ENCODE measurements at regions not wholly inside any gene's neighbourhood (a gene's known extent, or its start where the extent isn't known, plus 50 kb on each side); places are given as distances from the start of the nearest gene placed in this dataset.
"Not testable (repeated sequence)": the region's sequence is repeated elsewhere in the genome, so short reads cannot be mapped to it uniquely, and the experiment has no call there.

GRCh38 chr3:95539950-95540483, 1274.4 kb upstream of the EPHA6 start:
- no peak for DNase-seq

- no peak for DNase-seq
These were observed 1248.9 kb upstream of the EPHA6 start for GRCh38 chr3:95565502-95565901.

GRCh38 chr3:95567346-95567745, 1247.0 kb upstream of the EPHA6 start:
- DNase-seq: no peak

- DNase-seq: no peak
These were observed 1227.6 kb upstream of the EPHA6 start for GRCh38 chr3:95586754-95587153.

GRCh38 chr3:95587641-95588040, 1226.8 kb upstream of the EPHA6 start:
- not testable (repeated sequence) for DNase-seq

GRCh38 chr3:95588473-95588872, 1225.9 kb upstream of the EPHA6 start:
- DNase-seq: no peak

GRCh38 chr3:95595416-95596075, 1218.8 kb upstream of the EPHA6 start:
- DNase-seq: no peak

GRCh38 chr3:95607926-95608325, 1206.5 kb upstream of the EPHA6 start:
- DNase-seq: no peak

- DNase-seq: no peak
These were observed 1205.0 kb upstream of the EPHA6 start for GRCh38 chr3:95609411-95609810.

- DNase-seq: no peak
These were observed 1201.8 kb upstream of the EPHA6 start for GRCh38 chr3:95612611-95613010.

- no peak for DNase-seq
These were observed 1200.4 kb upstream of the EPHA6 start for GRCh38 chr3:95613993-95614392.

- no peak for DNase-seq
These were observed 1198.6 kb upstream of the EPHA6 start for GRCh38 chr3:95615592-95616310.

GRCh38 chr3:95626107-95626506, 1188.3 kb upstream of the EPHA6 start:
- no peak for DNase-seq

- DNase-seq: no peak
These were observed 1187.1 kb upstream of the EPHA6 start for GRCh38 chr3:95627293-95627692.

- DNase-seq: no peak
These were observed 1186.7 kb upstream of the EPHA6 start for GRCh38 chr3:95627697-95628096.

- DNase-seq: no peak
These were observed 1184.6 kb upstream of the EPHA6 start for GRCh38 chr3:95629802-95630201.

- DNase-seq: no peak
These were observed 1169.1 kb upstream of the EPHA6 start for GRCh38 chr3:95645291-95645690.

- no peak for DNase-seq
These were observed 1159.6 kb upstream of the EPHA6 start for GRCh38 chr3:95654570-95655362.

- no peak for DNase-seq
These were observed 1158.9 kb upstream of the EPHA6 start for GRCh38 chr3:95655363-95655986.

- DNase-seq: no peak
These were observed 1143.6 kb upstream of the EPHA6 start for GRCh38 chr3:95670765-95671164.

- DNase-seq: no peak
These were observed 1141.2 kb upstream of the EPHA6 start for GRCh38 chr3:95673215-95673614.

- peak in 1 of 2 donors; percentile 1 for DNase-seq
These were observed 1108.5 kb upstream of the EPHA6 start for GRCh38 chr3:95705786-95706418.

GRCh38 chr3:95707268-95707667, 1107.1 kb upstream of the EPHA6 start:
- no peak for DNase-seq
